HepG2 (cell line): ENCODE measurements at regions not wholly inside any gene's neighbourhood (a gene's known extent, or its start where the extent isn't known, plus 50 kb on each side); places are given as distances from the start of the nearest gene placed in this dataset.

Experiments used
- ATAC-seq: fragments of 200-7000 bp; cut with Tn5 transposase; 3 replicates; pipeline ENCODE4 v1.9.1; 2020; ENCODE audit warnings: mild to moderate bottlenecking, moderate library complexity
- BruUV-seq: library from RNA; stranded (reverse); fragments of 400-500 nt; replicated peaks from 2 replicates; lab custom pipeline; 2021; lab: Mats Ljungman, UMichigan
- CTCF ChIA-PET: fragments of 300-600 bp; formaldehyde crosslinking; extraction: SDS; loops from one replicate; lab custom pipeline; 2021; ENCODE audit warnings: low total read pairs, inconsistent platforms, low intra/inter-chr PET ratio; lab: Yijun Ruan, JAX
- POLR2A ChIA-PET: fragments of 350-600 bp; sonication (Branson Sonifier 250); formaldehyde crosslinking; loops from one replicate; lab custom pipeline; 2020; ENCODE audit warnings: antibody characterized with exemption, inconsistent platforms; lab: Yijun Ruan, JAX
- DNase-seq: peaks from one replicate; pipeline ENCODE4 v3.0.0-alpha.2; 2015; ENCODE audit warnings: low spot score
- FAIRE-seq: peaks from 3 replicates; lab custom pipeline; 2011; peaks lifted over from hg19 to GRCh38; lab: Jason Lieb, UNC
- H2AFZ ChIP-seq: one replicate; pipeline ENCODE4 v1.6.1; 2011; ENCODE audit warnings: low read length, inconsistent platforms
- H3K27ac ChIP-seq: fragments of 300-600 bp; 3 replicates; pipeline ENCODE4 v1.8.0; 2011; ENCODE audit warnings: mixed run types, mild to moderate bottlenecking, mixed read lengths, low read length, inconsistent platforms; ENCODE audit not compliant: insufficient read depth; ENCODE audit errors: extremely low read length
- H3K27me3 ChIP-seq, 2 experiments: fragments of 200-600 bp in 1 of 2; 2 replicates in 1 of 2; 3 replicates in 1 of 2; pipeline versions ENCODE4 v1.6.0 to v1.8.0; 2011; ENCODE audit warnings: low read length in 2 of 2, mild to moderate bottlenecking in 2 of 2, moderate library complexity in 2 of 2, inconsistent platforms in 1 of 2; ENCODE audit not compliant: insufficient read depth in 2 of 2, control insufficient read depth in 1 of 2
- H3K36me3 ChIP-seq, 2 experiments: fragments of 200-600 bp in 1 of 2; replicated peaks in 1 of 2; 2 replicates in 1 of 2; 3 replicates in 1 of 2; pipeline versions ENCODE4 v1.5.1 to v1.8.0; 2011; ENCODE audit warnings: low read length in 2 of 2, inconsistent platforms in 1 of 2; ENCODE audit not compliant: insufficient read depth in 2 of 2, control insufficient read depth in 1 of 2
- H3K4me1 ChIP-seq: 2 replicates; pipeline ENCODE4 v1.5.1; 2012; ENCODE audit warnings: low read length, inconsistent platforms; ENCODE audit not compliant: insufficient read depth
- H3K4me2 ChIP-seq: 2 replicates; pipeline ENCODE4 v1.6.0; 2011; ENCODE audit warnings: low read depth, low read length, inconsistent platforms
- H3K4me3 ChIP-seq, 3 experiments: fragments of 200-600 bp in 1 of 3; sonication (generic), shearing (Covaris generic) in 1 of 3; replicated peaks in 1 of 3; 2 replicates each; pipeline ENCODE4 v1.5.1; 2011 to 2016; ENCODE audit warnings: low read length in 3 of 3, inconsistent platforms in 2 of 3, low read depth in 2 of 3, mild to moderate bottlenecking in 2 of 3, control low read depth in 1 of 3, mixed read lengths in 1 of 3; ENCODE audit not compliant: insufficient read depth in 1 of 3
- H3K79me2 ChIP-seq: one replicate; pipeline ENCODE4 v1.6.1; 2011; ENCODE audit warnings: low read length, inconsistent platforms; ENCODE audit not compliant: insufficient read depth
- H3K9ac ChIP-seq: 2 replicates; pipeline ENCODE4 v1.6.0; 2011; ENCODE audit warnings: mild to moderate bottlenecking, low read depth, low read length, inconsistent platforms; ENCODE audit not compliant: insufficient read depth
- H3K9me3 ChIP-seq: 2 replicates; pipeline ENCODE4 v1.5.1; 2012; ENCODE audit warnings: mild to moderate bottlenecking, low read length
- H4K20me1 ChIP-seq: 2 replicates; pipeline ENCODE4 v1.6.0; 2011; ENCODE audit warnings: inconsistent platforms, mild to moderate bottlenecking, low read length, moderate library complexity; ENCODE audit not compliant: insufficient read depth
- CEBPB ChIP-seq: IDR thresholded peaks from 2 replicates; pipeline ENCODE4 v1.6.1; 2011; ENCODE audit warnings: low read depth, low read length, improper control_type of control experiment, borderline replicate concordance
- GPN1 ChIP-seq: sonication (generic); formaldehyde crosslinking; IDR thresholded peaks from 2 replicates; pipeline ENCODE4 v1.5.1; 2020; ENCODE audit warnings: missing genetic modification reagents, borderline replicate concordance
- KAT2B ChIP-seq: fragments of 150-350 bp; IDR thresholded peaks from 2 replicates; pipeline ENCODE4 v1.6.1; 2014; ENCODE audit warnings: low read depth, low read length, borderline replicate concordance
- MTA1 ChIP-seq: sonication (generic); formaldehyde crosslinking; IDR thresholded peaks from 2 replicates; pipeline ENCODE4 v1.4.0; 2020; ENCODE audit warnings: missing genetic modification reagents, mild to moderate bottlenecking, borderline replicate concordance
- NCOA2 ChIP-seq: sonication (generic); formaldehyde crosslinking; IDR thresholded peaks from 2 replicates; pipeline ENCODE4 v1.8.0; 2022; ENCODE audit warnings: inconsistent platforms
- NFAT5 ChIP-seq: sonication (generic); formaldehyde crosslinking; IDR thresholded peaks from 2 replicates; pipeline ENCODE4 v1.4.0; 2020; ENCODE audit warnings: missing genetic modification reagents
- PATZ1 ChIP-seq: sonication (generic); formaldehyde crosslinking; IDR thresholded peaks from 2 replicates; pipeline ENCODE4 v1.4.0; 2020; ENCODE audit warnings: missing genetic modification reagents
- POLR2AphosphoS2 ChIP-seq: IDR thresholded peaks from 2 replicates; pipeline ENCODE4 v1.6.1; 2011; ENCODE audit warnings: low read depth, low read length, improper control_type of control experiment
- RBFOX2 ChIP-seq: fragments of 200-400 bp; formaldehyde crosslinking; IDR thresholded peaks from 2 replicates; pipeline ENCODE4 v1.6.1; 2017; ENCODE audit warnings: low read depth, mild to moderate bottlenecking, low read length
- WIZ ChIP-seq: sonication (generic); formaldehyde crosslinking; IDR thresholded peaks from 2 replicates; pipeline ENCODE4 v1.5.1; 2020; ENCODE audit warnings: mild to moderate bottlenecking, missing genetic modification reagents
- ZBTB20 ChIP-seq: sonication (generic); formaldehyde crosslinking; IDR thresholded peaks from 2 replicates; pipeline ENCODE4 v1.8.1; 2023; ENCODE audit warnings: missing genetic modification reagents, low read depth, mild to moderate bottlenecking, borderline replicate concordance
- ZNF44 ChIP-seq: sonication (generic); formaldehyde crosslinking; IDR thresholded peaks from 2 replicates; pipeline ENCODE4 v1.5.1; 2020; ENCODE audit warnings: mild to moderate bottlenecking, missing genetic modification reagents
- ZNF569 ChIP-seq: sonication (generic); formaldehyde crosslinking; IDR thresholded peaks from 2 replicates; pipeline ENCODE4 v1.5.0; 2020; ENCODE audit warnings: mild to moderate bottlenecking, missing genetic modification reagents, moderate library complexity, borderline replicate concordance
- ZNF644 ChIP-seq: IDR thresholded peaks from 2 replicates; pipeline ENCODE4 v1.6.1; 2016; ENCODE audit warnings: low read depth
- ZSCAN9 ChIP-seq: IDR thresholded peaks from 2 replicates; pipeline ENCODE4 v1.6.1; 2016; ENCODE audit warnings: borderline replicate concordance
- WGBS: methylation state at CpG from one replicate; pipeline ENCODE4 v1.1.6; 2017; ENCODE audit warnings: low lambda C conversion rate; 5-methylcytosine and 5-hydroxymethylcytosine counted together
- in situ Hi-C: cut with HindIII; loops from 2 replicates; pipeline ENCODE4 v1.10.0; 2017; ENCODE audit warnings: low pct_unique_long_range_greater_than_20kb; ENCODE audit not compliant: extremely low pct_ligation_motif_present
- intact Hi-C: fragments of 100-400 bp; cut with micrococcal nuclease; formaldehyde crosslinking; loops from one replicate; pipeline ENCODE4 v1.10.0; 2022; ENCODE audit not compliant: unreplicated experiment

- intact Hi-C loops = no loop called here
Measured at GRCh38 chr7:67875558-67875957, 878.9 kb downstream of the TYW1 start.

More at GRCh38 chr7:67875558-67875957, 878.9 kb downstream of the TYW1 start:
- 2% methylated on average over 4 of the region's 4 CpGs for WGBS
- no peaks in the 10 kb centered on the region for H3K36me3 ChIP-seq
- POLR2A ChIA-PET = no interaction called here
- TF ChIP-seq KAT2B = no peak
- TF ChIP-seq GPN1 = no peak
- no peak for TF ChIP-seq PATZ1
- TF ChIP-seq WIZ (CRISPR knock-in tag) = no peak
- TF ChIP-seq ZNF44 (CRISPR knock-in tag) = no peak
- no peak for TF ChIP-seq MTA1 (CRISPR knock-in tag)
- no peak for TF ChIP-seq ZSCAN9 (CRISPR knock-in tag)
- TF ChIP-seq RBFOX2 = no peak
- TF ChIP-seq NFAT5 (CRISPR knock-in tag) = no peak
- no peak for TF ChIP-seq ZNF644 (CRISPR knock-in tag)
- no peak for TF ChIP-seq NCOA2 (CRISPR knock-in tag)
- no peak for TF ChIP-seq CEBPB
- TF ChIP-seq ZNF569 (CRISPR knock-in tag) = no peak
- no peak for TF ChIP-seq POLR2AphosphoS2
- no peak for TF ChIP-seq ZBTB20 (CRISPR knock-in tag)
- H3K9me3 ChIP-seq = no peaks in the 10 kb centered on the region
- peak overlapping the region; percentile 15 for H2AFZ ChIP-seq
- FAIRE-seq (no peak), DNase-seq (no peak), ATAC-seq (no peak)
- in situ Hi-C loops = no loop called here
- CTCF ChIA-PET = no interaction called here
- H3K27ac ChIP-seq = no peak overlapping the region
- no peaks in the 10 kb centered on the region for H3K4me1 ChIP-seq
- H3K79me2 ChIP-seq = no peaks in the 10 kb centered on the region
- no TSS peak for BruUV-seq
- H3K4me3 ChIP-seq = no peak overlapping the region
- no peaks in the 10 kb centered on the region for H3K27me3 ChIP-seq
- H3K4me2 ChIP-seq = no peak overlapping the region
- H3K9ac ChIP-seq = no peak overlapping the region
- no peaks in the 10 kb centered on the region for H4K20me1 ChIP-seq
